GM12878 (cell line): ENCODE measurements at regions not wholly inside any gene's neighbourhood (a gene's known extent, or its start where the extent isn't known, plus 50 kb on each side); places are given as distances from the start of the nearest gene placed in this dataset.

Source experiments
- EGR1 ChIP-seq, 2 experiments: IDR thresholded peaks; 1 replicate in 1 of 2; 2 replicates in 1 of 2; pipeline ENCODE4 v1.6.1; 2011 to 2012; ENCODE audit warnings: low read depth in 2 of 2, low read length in 2 of 2, borderline replicate concordance in 1 of 2, mild to moderate bottlenecking in 1 of 2, moderate library complexity in 1 of 2
- EZH2 ChIP-seq: IDR thresholded peaks from 2 replicates; pipeline ENCODE4 v1.6.1; 2012; ENCODE audit warnings: low read depth, mild to moderate bottlenecking, control low read depth, inconsistent platforms, low read length, borderline replicate concordance; ENCODE audit not compliant: control insufficient read depth
- FOXK2 ChIP-seq: fragments of 450-650 bp; IDR thresholded peaks from 2 replicates; pipeline ENCODE4 v1.6.1; 2017; ENCODE audit warnings: mild to moderate bottlenecking, moderate library complexity
- POLR2A ChIP-seq: IDR thresholded peaks from 2 replicates; pipeline ENCODE4 v1.6.1; 2011; ENCODE audit warnings: low read depth, mild to moderate bottlenecking, low read length
- POLR2AphosphoS5 ChIP-seq: IDR thresholded peaks from 2 replicates; pipeline ENCODE4 v1.6.1; 2011; ENCODE audit warnings: mild to moderate bottlenecking, low read length, inconsistent platforms
- RFX5 ChIP-seq: IDR thresholded peaks from 2 replicates; pipeline ENCODE4 v1.6.1; 2011; ENCODE audit warnings: low read depth, low read length, improper control_type of control experiment
- STAT3 ChIP-seq: IDR thresholded peaks from 2 replicates; pipeline ENCODE4 v1.6.1; 2011; ENCODE audit warnings: low read depth, low read length, improper control_type of control experiment
- TF ChIP-seq, protein P1 (sequence below), 3 experiments: IDR thresholded peaks in 2 of 3; conservative IDR thresholded peaks in 1 of 3; 2 replicates each; pipeline ENCODE4 v1.5.1; 2011; ENCODE audit warnings: low read depth in 3 of 3, low read length in 3 of 3, mild to moderate bottlenecking in 3 of 3, control low read depth in 2 of 3, moderate library complexity in 2 of 3, inconsistent platforms in 1 of 3, mixed read lengths in 1 of 3; ENCODE audit not compliant: control insufficient read depth in 2 of 3, insufficient read depth in 1 of 3; ENCODE audit errors: extremely low read depth in 1 of 3
- TF ChIP-seq, protein P2 (sequence below): IDR thresholded peaks from 2 replicates; pipeline ENCODE4 v1.6.1; 2011; ENCODE audit warnings: low read depth, mild to moderate bottlenecking, low read length, moderate library complexity, borderline replicate concordance; ENCODE audit errors: extremely low read depth

DNA sequence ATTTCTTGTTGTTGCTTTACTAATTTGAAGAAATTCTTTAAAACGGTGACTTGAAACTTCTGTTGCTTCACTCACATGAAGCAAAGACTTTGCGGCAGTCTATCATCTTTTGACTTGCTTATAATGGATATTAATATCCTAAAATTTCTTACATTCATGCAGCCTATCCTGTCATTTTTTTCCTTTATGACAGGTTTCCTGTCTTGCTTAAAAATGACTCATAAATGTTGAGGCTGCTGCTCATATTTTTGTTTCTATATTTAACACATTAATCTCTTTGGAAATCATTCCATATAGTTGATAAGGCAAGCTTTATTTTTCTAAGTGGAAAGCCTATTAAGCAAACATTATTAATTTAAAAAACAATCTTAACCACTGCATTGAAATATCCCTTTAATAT lies 176.6 kb upstream of the GALNTL6 start:
- TF ChIP-seq POLR2A (no peak), FOXK2 (no peak), EZH2 (no peak), STAT3 (no peak), RFX5 (no peak), EGR1 (IDR thresholded peaks at IDR 0.05; ENCODE audit: borderline replicate concordance in 1 of 2, low read depth in 2 of 2, low read length in 2 of 2) (no peak), POLR2AphosphoS5 (no peak)
- TF ChIP-seq, protein P1, sequence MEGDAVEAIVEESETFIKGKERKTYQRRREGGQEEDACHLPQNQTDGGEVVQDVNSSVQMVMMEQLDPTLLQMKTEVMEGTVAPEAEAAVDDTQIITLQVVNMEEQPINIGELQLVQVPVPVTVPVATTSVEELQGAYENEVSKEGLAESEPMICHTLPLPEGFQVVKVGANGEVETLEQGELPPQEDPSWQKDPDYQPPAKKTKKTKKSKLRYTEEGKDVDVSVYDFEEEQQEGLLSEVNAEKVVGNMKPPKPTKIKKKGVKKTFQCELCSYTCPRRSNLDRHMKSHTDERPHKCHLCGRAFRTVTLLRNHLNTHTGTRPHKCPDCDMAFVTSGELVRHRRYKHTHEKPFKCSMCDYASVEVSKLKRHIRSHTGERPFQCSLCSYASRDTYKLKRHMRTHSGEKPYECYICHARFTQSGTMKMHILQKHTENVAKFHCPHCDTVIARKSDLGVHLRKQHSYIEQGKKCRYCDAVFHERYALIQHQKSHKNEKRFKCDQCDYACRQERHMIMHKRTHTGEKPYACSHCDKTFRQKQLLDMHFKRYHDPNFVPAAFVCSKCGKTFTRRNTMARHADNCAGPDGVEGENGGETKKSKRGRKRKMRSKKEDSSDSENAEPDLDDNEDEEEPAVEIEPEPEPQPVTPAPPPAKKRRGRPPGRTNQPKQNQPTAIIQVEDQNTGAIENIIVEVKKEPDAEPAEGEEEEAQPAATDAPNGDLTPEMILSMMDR (IDR thresholded peaks at IDR 0.05 in 2 of 3, conservative IDR thresholded peaks at IDR 0.05 in 1 of 3; ENCODE audit: control insufficient read depth in 2 of 3, extremely low read depth in 1 of 3, insufficient read depth in 1 of 3, low read depth in 3 of 3, low read length in 3 of 3), result no peak
- TF ChIP-seq, protein P2, sequence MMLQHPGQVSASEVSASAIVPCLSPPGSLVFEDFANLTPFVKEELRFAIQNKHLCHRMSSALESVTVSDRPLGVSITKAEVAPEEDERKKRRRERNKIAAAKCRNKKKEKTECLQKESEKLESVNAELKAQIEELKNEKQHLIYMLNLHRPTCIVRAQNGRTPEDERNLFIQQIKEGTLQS, result no peak
